22Rv1 (cell line): ENCODE measurements at regions not wholly inside any gene's neighbourhood (a gene's known extent, or its start where the extent isn't known, plus 50 kb on each side); places are given as distances from the start of the nearest gene placed in this dataset.

Experiments used
- H3K27ac ChIP-seq: fragments of 450-650 bp; 2 replicates; pipeline ENCODE4 v1.5.1; 2017
- ZFX ChIP-seq: fragments of 450-650 bp; IDR thresholded peaks from 2 replicates; pipeline ENCODE4 v1.6.1; 2017; ENCODE audit warnings: antibody characterized with exemption, borderline replicate concordance
- TF ChIP-seq, protein P1 (sequence below): fragments of 450-650 bp; IDR thresholded peaks from 2 replicates; pipeline ENCODE4 v1.5.1; 2017; ENCODE audit warnings: mild to moderate bottlenecking

DNA sequence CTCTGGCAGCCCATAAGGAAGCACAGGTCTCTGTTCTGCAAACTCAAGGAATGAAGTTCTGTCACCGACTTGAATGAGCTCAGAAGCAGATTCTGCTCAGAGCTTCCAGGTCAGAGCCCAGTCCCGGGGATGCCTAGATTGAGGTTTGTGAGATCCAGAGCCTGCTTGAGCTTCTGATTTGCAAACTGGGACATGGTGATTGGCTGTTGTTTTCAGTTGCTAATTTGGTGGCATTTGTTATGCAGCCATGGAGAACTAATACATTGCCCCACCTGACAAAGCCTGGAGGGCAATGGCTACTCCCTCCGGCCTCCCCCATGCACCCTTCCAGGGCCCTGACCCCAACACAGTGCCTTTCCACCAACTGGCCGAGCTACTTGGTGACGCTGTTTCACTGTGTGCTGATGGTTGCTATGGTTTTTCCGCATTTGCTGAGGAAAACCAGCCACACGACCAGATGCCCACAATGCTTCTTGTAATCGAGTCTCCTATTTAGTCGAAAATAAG, 379.5 kb upstream of the ATP10A start:
- TF ChIP-seq, protein P1, sequence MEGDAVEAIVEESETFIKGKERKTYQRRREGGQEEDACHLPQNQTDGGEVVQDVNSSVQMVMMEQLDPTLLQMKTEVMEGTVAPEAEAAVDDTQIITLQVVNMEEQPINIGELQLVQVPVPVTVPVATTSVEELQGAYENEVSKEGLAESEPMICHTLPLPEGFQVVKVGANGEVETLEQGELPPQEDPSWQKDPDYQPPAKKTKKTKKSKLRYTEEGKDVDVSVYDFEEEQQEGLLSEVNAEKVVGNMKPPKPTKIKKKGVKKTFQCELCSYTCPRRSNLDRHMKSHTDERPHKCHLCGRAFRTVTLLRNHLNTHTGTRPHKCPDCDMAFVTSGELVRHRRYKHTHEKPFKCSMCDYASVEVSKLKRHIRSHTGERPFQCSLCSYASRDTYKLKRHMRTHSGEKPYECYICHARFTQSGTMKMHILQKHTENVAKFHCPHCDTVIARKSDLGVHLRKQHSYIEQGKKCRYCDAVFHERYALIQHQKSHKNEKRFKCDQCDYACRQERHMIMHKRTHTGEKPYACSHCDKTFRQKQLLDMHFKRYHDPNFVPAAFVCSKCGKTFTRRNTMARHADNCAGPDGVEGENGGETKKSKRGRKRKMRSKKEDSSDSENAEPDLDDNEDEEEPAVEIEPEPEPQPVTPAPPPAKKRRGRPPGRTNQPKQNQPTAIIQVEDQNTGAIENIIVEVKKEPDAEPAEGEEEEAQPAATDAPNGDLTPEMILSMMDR: no peak
- TF ChIP-seq ZFX: no peak
- no peak overlapping the region for H3K27ac ChIP-seq

DNA sequence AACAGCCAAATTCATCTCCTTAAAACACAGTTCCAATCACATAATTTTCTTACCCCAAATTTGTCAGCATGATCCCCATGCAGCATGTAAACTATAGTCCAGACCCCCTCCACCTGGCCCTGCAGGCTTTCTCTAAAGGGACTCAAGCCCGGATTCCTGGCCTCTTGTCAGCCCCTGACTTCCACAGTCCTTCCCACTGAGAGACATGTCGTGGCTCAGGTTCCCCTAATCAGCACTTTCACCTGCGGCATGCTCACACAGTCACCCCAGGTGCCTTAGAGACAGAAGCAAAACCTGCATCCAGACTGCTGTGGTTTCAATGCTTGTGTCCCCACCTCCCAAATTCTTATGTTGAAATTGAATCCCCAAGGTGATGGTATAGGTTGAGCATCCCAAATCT, 372.7 kb upstream of the ATP10A start:
- no peak overlapping the region for H3K27ac ChIP-seq
- no peak for TF ChIP-seq ZFX
- TF ChIP-seq, protein P1: no peak

DNA sequence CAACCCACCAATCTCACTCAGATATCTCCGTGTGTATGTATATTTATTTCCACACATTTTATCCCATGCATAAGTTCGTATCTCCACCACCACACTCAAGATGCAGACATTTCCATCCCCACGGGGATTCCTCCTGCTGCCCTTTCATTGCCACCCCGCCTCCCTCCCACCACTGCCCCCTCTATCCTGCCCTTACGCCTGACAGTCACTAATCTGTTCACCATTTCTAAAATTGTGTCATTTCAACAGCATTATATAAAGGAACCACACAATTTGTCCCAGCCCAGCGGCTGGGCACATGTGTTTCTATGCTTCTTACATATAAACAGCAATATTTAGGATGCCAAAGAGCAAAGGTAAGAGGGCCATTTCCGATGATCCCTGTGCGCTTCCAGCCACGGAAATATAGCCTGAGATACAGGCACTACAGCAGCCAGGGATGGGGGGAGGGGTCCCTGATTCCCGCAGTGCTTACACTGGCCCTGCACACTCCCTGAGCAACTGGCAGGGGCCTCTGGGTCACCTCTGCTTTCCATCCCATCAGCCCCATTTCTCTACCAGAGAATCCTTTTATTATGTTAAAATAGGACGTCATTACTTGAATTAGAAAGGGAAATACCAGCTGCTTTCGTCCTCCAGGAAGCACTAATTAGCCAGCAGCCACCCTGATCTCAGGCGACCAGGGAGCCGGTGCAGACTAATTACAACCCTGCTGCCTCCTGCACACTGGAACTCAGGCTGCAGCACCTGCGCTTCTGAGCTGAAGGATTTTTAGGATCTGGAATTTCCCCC, 372.0 kb upstream of the ATP10A start:
- TF ChIP-seq, protein P1: no peak
- TF ChIP-seq ZFX: no peak
- H3K27ac ChIP-seq: no peak overlapping the region

DNA sequence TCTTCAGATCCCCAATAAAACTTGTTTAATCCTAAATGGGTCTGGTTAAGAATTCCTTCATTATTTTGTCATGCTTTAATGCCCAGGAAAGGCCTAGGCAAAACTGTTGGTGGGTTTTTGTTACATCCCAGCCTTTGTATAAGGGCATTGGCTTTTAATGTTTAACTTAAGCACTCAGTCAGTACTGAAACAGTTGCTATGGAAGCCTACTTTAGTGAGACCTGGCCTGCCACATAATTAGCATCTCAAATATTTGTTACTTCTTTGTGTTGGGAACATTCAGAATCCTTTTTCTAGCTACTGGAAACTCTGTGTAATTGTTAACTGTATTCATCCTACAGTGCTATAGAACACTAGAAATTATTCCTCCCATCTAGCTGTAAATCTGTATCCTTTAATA, 369.6 kb upstream of the ATP10A start:
- H3K27ac ChIP-seq: no peak overlapping the region
- TF ChIP-seq, protein P1: no peak
- no peak for TF ChIP-seq ZFX

DNA sequence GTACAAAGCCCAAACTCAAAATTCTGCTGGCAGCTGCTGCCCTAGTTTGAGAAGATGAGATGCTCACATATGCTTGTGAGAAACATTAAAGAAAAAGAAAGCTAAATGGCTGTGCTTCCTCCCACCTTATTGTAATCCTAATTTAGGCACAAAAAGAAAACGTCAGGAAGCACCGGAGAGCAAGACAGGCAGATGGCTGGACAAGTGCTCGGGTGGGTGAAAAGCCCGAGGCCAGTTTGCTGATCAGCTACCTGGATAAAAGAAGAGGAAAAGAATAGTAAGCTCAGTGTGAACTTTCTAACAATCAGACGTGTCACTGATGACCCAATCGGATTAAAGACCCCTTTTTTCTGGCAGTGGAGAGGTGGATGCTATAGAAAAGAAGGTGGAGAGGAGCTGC, 368.0 kb upstream of the ATP10A start:
- no peak for TF ChIP-seq ZFX
- TF ChIP-seq, protein P1: no peak
- H3K27ac ChIP-seq: no peak overlapping the region

DNA sequence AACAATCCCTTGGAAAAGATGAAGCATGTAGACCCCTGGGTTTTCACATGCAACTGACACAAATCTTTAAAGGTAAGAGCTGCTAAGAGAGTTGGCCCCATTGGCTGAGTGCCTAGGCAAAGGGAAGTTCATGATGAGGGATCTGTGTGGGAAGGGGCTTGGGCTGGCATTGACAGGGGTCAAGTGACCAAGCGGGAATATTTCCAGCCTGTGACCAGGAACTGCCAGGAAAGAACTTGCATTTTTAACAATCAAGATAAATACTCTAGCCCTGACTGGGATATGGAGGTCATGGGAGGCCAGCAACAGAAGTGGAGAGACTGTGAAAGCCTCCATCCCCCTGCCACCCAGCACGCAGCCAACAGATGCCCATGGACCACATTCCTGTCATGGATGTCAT, 361.1 kb upstream of the ATP10A start:
- TF ChIP-seq ZFX: no peak
- TF ChIP-seq, protein P1: no peak
- no peak overlapping the region for H3K27ac ChIP-seq

DNA sequence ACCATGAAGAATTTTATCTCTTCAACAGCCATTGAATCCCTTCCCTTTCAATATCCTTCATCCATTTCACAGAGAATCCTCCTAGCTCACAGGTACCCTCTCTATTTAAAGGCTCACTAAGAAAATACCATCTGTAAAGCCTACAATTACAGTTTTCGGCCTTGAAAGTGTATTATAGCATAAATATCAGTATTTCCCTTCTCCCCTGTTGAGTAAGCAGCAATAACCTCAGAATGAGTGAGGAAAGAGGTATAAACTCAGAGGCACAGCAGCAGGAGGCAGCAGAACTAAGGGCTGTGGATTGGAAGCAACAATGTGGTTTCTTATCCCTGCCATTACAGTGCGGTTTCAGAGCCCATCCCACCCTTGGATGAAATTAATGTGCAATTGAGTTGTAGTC, 360.6 kb upstream of the ATP10A start:
- H3K27ac ChIP-seq: no peak overlapping the region
- no peak for TF ChIP-seq ZFX
- TF ChIP-seq, protein P1: no peak
